ENCODE measurements at regions not wholly inside any gene's neighbourhood (a gene's known extent, or its start where the extent isn't known, plus 50 kb on each side); places are given as distances from the start of the nearest gene placed in this dataset.

DNA sequence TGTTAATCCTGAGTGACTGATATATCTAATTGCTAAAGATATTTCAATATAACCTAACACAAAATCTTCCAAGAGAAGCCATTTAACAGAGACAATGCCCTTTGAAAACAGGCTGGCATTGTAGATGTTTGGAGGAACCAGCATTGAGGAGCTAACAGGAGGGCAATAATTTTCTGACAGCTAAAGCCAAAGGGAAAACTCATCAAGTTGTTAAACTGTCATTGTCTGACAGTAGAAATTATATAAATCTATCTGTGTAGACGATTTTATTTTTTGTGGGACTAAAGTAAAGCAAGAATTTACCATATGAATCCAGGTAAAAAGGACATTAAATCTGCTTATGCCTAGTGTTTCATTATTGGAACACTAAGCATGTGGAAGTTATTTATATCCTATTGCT is 500.2 kb upstream of the NMUR2 start:
- no peak overlapping the region for H3K27ac ChIP-seq (replicated peaks)
- H3K27me3 ChIP-seq (ENCODE audit: insufficient read depth, poor library complexity, severe bottlenecking): no peaks in the 10 kb centered on the region
- H3K4me3 ChIP-seq (replicated peaks; ENCODE audit: insufficient read depth, low read length): no peak overlapping the region
- no peak for DNase-seq (ENCODE audit: low read depth in 1 of 2, low spot score in 1 of 2)
- TF ChIP-seq, protein P1, sequence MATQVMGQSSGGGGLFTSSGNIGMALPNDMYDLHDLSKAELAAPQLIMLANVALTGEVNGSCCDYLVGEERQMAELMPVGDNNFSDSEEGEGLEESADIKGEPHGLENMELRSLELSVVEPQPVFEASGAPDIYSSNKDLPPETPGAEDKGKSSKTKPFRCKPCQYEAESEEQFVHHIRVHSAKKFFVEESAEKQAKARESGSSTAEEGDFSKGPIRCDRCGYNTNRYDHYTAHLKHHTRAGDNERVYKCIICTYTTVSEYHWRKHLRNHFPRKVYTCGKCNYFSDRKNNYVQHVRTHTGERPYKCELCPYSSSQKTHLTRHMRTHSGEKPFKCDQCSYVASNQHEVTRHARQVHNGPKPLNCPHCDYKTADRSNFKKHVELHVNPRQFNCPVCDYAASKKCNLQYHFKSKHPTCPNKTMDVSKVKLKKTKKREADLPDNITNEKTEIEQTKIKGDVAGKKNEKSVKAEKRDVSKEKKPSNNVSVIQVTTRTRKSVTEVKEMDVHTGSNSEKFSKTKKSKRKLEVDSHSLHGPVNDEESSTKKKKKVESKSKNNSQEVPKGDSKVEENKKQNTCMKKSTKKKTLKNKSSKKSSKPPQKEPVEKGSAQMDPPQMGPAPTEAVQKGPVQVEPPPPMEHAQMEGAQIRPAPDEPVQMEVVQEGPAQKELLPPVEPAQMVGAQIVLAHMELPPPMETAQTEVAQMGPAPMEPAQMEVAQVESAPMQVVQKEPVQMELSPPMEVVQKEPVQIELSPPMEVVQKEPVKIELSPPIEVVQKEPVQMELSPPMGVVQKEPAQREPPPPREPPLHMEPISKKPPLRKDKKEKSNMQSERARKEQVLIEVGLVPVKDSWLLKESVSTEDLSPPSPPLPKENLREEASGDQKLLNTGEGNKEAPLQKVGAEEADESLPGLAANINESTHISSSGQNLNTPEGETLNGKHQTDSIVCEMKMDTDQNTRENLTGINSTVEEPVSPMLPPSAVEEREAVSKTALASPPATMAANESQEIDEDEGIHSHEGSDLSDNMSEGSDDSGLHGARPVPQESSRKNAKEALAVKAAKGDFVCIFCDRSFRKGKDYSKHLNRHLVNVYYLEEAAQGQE (IDR thresholded peaks at IDR 0.05; ENCODE audit: insufficient replicate concordance, low read depth): no peak
- TF ChIP-seq, protein P2, sequence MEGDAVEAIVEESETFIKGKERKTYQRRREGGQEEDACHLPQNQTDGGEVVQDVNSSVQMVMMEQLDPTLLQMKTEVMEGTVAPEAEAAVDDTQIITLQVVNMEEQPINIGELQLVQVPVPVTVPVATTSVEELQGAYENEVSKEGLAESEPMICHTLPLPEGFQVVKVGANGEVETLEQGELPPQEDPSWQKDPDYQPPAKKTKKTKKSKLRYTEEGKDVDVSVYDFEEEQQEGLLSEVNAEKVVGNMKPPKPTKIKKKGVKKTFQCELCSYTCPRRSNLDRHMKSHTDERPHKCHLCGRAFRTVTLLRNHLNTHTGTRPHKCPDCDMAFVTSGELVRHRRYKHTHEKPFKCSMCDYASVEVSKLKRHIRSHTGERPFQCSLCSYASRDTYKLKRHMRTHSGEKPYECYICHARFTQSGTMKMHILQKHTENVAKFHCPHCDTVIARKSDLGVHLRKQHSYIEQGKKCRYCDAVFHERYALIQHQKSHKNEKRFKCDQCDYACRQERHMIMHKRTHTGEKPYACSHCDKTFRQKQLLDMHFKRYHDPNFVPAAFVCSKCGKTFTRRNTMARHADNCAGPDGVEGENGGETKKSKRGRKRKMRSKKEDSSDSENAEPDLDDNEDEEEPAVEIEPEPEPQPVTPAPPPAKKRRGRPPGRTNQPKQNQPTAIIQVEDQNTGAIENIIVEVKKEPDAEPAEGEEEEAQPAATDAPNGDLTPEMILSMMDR (IDR thresholded peaks at IDR 0.05; ENCODE audit: insufficient read depth, low read length): no peak
- TF ChIP-seq GABPA (IDR thresholded peaks at IDR 0.05; ENCODE audit: low read depth) (no peak), SPI1 (IDR thresholded peaks at IDR 0.05; ENCODE audit: borderline replicate concordance, low read depth) (no peak), POLR2AphosphoS5 (IDR thresholded peaks at IDR 0.05; ENCODE audit: low read depth) (no peak)

DNA sequence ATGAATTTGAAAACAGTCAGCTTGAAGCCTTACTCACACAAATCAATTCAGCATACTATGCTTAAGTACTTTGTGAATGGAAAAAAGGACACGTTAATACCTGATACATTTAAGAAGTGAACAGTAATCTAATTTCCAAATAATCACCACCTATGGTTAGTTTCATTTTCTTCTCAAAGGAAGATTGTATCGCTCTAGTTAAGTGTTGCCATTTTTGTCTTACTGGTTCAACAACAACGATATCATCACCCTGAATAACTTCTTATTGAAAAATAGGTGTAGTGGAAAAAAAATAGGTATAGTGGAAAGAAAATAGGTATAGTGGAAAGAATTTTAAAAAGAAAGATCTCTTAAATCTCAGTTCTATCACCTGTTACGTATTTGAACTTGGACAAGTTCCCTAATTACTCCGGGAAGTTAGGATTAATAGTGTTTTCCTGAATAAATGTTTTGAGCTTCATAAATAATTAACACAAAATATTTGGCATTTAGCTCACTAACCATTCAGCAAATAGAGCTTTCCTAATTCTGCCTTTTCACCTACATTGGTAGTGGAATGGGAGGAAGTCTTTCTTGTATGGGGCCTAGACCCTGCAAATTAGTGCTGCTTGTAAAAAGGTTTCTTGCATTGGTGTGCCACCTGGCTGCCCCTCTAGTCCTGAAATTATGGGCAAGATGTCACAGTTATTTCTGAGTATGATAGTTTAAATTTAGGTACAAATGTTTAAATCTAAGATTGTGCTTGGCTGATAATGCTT is 502.6 kb upstream of the NMUR2 start:
- DNase-seq (ENCODE audit: low read depth in 1 of 2, low spot score in 1 of 2): no peak
- Histone ChIP-seq H3K27ac (replicated peaks) (no peak overlapping the region), H3K27me3 (ENCODE audit: insufficient read depth, poor library complexity, severe bottlenecking) (no peaks in the 10 kb centered on the region), H3K4me3 (replicated peaks; ENCODE audit: insufficient read depth, low read length) (no peak overlapping the region)
- TF ChIP-seq SPI1 (IDR thresholded peaks at IDR 0.05; ENCODE audit: borderline replicate concordance, low read depth): no peak
- TF ChIP-seq, protein P2 (IDR thresholded peaks at IDR 0.05; ENCODE audit: insufficient read depth, low read length): no peak

DNA sequence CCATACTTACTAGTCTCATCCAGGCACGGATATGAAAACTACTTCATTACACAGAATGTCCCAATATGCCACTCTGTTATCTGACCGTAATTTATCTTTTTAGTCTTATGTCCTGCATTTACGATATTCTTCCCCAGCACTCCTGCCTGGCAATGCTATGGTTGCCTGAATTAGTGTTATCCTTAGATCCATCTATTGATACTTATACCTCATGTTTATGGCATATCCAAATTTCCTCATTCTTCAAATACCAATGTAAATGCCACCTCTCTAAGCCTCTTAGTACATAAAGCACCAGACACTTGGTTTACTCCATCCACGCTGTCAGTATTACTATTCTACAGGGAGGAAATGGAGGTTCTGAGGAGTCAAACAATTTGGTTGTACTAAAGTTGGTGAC is 507.8 kb upstream of the NMUR2 start:
- no peaks in the 10 kb centered on the region for H3K27me3 ChIP-seq (ENCODE audit: insufficient read depth, poor library complexity, severe bottlenecking)
- H3K4me3 ChIP-seq (replicated peaks; ENCODE audit: insufficient read depth, low read length): no peak overlapping the region
- H3K27ac ChIP-seq (replicated peaks): no peak overlapping the region
- no peak for DNase-seq (ENCODE audit: low read depth in 1 of 2, low spot score in 1 of 2)
- TF ChIP-seq, protein P1 (IDR thresholded peaks at IDR 0.05; ENCODE audit: insufficient replicate concordance, low read depth): no peak
- TF ChIP-seq, protein P2 (IDR thresholded peaks at IDR 0.05; ENCODE audit: insufficient read depth, low read length): no peak
- TF ChIP-seq GABPA (IDR thresholded peaks at IDR 0.05; ENCODE audit: low read depth) (no peak), POLR2AphosphoS5 (IDR thresholded peaks at IDR 0.05; ENCODE audit: low read depth) (no peak), SPI1 (IDR thresholded peaks at IDR 0.05; ENCODE audit: borderline replicate concordance, low read depth) (no peak)

DNA sequence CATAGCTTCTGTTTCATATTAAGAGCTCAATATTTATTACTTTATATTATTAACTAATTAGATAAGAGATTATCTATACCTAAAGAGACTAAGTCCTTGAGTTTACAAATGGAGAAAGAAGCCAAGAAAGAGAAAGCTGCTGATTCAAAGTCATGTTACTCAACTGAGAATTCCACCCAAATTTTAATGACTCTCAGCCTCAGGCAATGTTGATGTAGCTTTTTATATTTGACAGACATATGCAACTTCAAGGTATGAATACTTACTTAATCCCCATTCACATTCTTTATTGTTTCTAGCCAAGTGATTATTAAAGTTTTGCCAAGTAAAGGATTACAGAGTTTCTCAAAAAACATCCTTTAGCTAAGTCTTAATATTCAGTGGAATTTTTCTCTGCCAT is 527.5 kb upstream of the NMUR2 start:
- no peak for DNase-seq (ENCODE audit: low read depth in 1 of 2, low spot score in 1 of 2)
- Histone ChIP-seq H3K27ac (replicated peaks) (no peak overlapping the region), H3K4me3 (replicated peaks; ENCODE audit: insufficient read depth, low read length) (no peak overlapping the region), H3K27me3 (ENCODE audit: insufficient read depth, poor library complexity, severe bottlenecking) (no peaks in the 10 kb centered on the region)
- TF ChIP-seq GABPA (IDR thresholded peaks at IDR 0.05; ENCODE audit: low read depth): no peak
- TF ChIP-seq, protein P2 (IDR thresholded peaks at IDR 0.05; ENCODE audit: insufficient read depth, low read length): no peak
- TF ChIP-seq, protein P1 (IDR thresholded peaks at IDR 0.05; ENCODE audit: insufficient replicate concordance, low read depth): no peak
